A549 (cell line): ENCODE measurements at regions not wholly inside any gene's neighbourhood (a gene's known extent, or its start where the extent isn't known, plus 50 kb on each side); places are given as distances from the start of the nearest gene placed in this dataset.

ENCODE experiments used
- BHLHE40 ChIP-seq: IDR thresholded peaks from 2 replicates; pipeline ENCODE4 v1.6.1; 2012; ENCODE audit warnings: low read depth, low read length, inconsistent platforms
- CHD2 ChIP-seq: fragments of 150-350 bp; IDR thresholded peaks from 2 replicates; pipeline ENCODE4 v1.6.1; 2014; ENCODE audit warnings: low read length; ENCODE audit not compliant: partially characterized antibody
- CTCF ChIP-seq: fragments of >200 bp; sonication (Bioruptor Twin); formaldehyde crosslinking; IDR thresholded peaks from 3 replicates; pipeline ENCODE4 v1.5.1; 2016
- EP300 ChIP-seq, 2 experiments: fragments of >200 bp; sonication (Bioruptor Twin); formaldehyde crosslinking; IDR thresholded peaks; 2 replicates in 1 of 2; 3 replicates in 1 of 2; pipeline ENCODE4 v1.6.1; 2016 to 2017
- KDM5A ChIP-seq: fragments of 200-600 bp; sonication (generic); IDR thresholded peaks from 2 replicates; pipeline ENCODE4 v1.6.1; 2016; ENCODE audit warnings: antibody characterized with exemption, mild to moderate bottlenecking
- MAFK ChIP-seq: fragments of 450-650 bp; IDR thresholded peaks from 2 replicates; pipeline ENCODE4 v1.6.1; 2014; ENCODE audit not compliant: partially characterized antibody
- MAX ChIP-seq: IDR thresholded peaks from 2 replicates; pipeline ENCODE4 v1.6.1; 2012
- MYC ChIP-seq: IDR thresholded peaks from 2 replicates; pipeline ENCODE4 v1.6.1; 2012; ENCODE audit warnings: mild to moderate bottlenecking, inconsistent platforms, low read length, improper control_type of control experiment, borderline replicate concordance
- PBX3 ChIP-seq: IDR thresholded peaks from 2 replicates; pipeline ENCODE4 v1.6.1; 2012
- RCOR1 ChIP-seq: fragments of 150-350 bp; IDR thresholded peaks from 2 replicates; pipeline ENCODE4 v1.6.1; 2014; ENCODE audit warnings: antibody characterized with exemption, low read length, low read depth
- TP53 ChIP-seq: fragments of 250-450 bp; sonication (Bioruptor Pico); IDR thresholded peaks from 2 replicates; pipeline ENCODE4 v1.5.0; 2021; ENCODE audit warnings: mild to moderate bottlenecking, moderate library complexity
- USF2 ChIP-seq: fragments of 450-650 bp; IDR thresholded peaks from 2 replicates; pipeline ENCODE4 v1.6.1; 2014; ENCODE audit warnings: antibody characterized with exemption
- TF ChIP-seq, protein P1 (sequence below): fragments of 200-600 bp; sonication (generic); IDR thresholded peaks from 2 replicates; pipeline ENCODE4 v1.6.1; 2016; ENCODE audit warnings: antibody characterized with exemption, mild to moderate bottlenecking, moderate library complexity

DNA sequence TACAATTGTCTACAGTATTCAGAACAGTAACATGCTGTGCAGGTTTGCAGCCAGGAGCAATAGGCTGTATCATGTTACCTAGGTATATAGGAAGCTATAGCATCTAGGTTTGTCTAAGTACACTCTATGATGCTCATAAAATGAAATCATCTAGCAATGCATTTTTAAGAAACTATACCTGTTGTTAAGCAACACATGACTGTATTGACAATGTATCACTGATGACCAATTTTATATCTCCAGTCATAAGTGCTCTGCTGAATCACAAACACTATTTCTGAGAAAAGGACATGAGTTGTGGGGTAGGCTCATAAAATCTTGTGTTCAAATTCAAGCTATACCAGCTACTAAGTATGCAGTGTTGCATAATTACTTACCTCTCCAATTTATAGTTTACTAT, 501.3 kb downstream of the CD109 start:
- TF ChIP-seq USF2 (no peak), CTCF (no peak), EP300 (IDR thresholded peaks at IDR 0.05) (no peak), RCOR1 (no peak), PBX3 (no peak), KDM5A (no peak), BHLHE40 (no peak), TP53 (no peak), MYC (no peak), MAFK (no peak), CHD2 (no peak), MAX (no peak)
- TF ChIP-seq, protein P1, sequence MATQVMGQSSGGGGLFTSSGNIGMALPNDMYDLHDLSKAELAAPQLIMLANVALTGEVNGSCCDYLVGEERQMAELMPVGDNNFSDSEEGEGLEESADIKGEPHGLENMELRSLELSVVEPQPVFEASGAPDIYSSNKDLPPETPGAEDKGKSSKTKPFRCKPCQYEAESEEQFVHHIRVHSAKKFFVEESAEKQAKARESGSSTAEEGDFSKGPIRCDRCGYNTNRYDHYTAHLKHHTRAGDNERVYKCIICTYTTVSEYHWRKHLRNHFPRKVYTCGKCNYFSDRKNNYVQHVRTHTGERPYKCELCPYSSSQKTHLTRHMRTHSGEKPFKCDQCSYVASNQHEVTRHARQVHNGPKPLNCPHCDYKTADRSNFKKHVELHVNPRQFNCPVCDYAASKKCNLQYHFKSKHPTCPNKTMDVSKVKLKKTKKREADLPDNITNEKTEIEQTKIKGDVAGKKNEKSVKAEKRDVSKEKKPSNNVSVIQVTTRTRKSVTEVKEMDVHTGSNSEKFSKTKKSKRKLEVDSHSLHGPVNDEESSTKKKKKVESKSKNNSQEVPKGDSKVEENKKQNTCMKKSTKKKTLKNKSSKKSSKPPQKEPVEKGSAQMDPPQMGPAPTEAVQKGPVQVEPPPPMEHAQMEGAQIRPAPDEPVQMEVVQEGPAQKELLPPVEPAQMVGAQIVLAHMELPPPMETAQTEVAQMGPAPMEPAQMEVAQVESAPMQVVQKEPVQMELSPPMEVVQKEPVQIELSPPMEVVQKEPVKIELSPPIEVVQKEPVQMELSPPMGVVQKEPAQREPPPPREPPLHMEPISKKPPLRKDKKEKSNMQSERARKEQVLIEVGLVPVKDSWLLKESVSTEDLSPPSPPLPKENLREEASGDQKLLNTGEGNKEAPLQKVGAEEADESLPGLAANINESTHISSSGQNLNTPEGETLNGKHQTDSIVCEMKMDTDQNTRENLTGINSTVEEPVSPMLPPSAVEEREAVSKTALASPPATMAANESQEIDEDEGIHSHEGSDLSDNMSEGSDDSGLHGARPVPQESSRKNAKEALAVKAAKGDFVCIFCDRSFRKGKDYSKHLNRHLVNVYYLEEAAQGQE: no peak
